ENCODE measurements at regions not wholly inside any gene's neighbourhood (a gene's known extent, or its start where the extent isn't known, plus 50 kb on each side); places are given as distances from the start of the nearest gene placed in this dataset.
"Not testable (repeated sequence)": the region's sequence is repeated elsewhere in the genome, so short reads cannot be mapped to it uniquely, and the experiment has no call there.

DNA sequence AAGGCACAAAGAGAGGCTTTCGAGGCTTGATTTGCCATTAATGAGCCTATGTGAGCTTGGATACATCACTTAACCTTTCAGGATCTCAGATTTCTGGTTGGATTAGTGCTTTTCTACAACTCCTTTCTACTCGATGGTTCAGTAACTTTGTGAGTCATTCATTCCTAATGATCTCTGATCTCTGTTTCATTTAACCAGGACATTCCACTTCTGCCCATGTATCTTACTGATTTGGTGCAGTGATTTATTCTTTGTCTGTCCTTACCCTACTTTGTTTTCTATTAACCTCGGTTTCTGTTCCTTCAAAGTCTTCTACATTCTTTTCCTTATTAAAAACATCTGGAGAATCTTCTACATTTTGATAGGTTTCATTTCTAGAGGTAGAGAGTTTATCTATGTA lies 94.6 kb upstream of the ZBTB18 start (continued):
- TF ChIP-seq, protein P1, sequence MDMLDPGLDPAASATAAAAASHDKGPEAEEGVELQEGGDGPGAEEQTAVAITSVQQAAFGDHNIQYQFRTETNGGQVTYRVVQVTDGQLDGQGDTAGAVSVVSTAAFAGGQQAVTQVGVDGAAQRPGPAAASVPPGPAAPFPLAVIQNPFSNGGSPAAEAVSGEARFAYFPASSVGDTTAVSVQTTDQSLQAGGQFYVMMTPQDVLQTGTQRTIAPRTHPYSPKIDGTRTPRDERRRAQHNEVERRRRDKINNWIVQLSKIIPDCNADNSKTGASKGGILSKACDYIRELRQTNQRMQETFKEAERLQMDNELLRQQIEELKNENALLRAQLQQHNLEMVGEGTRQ (IDR thresholded peaks at IDR 0.05; ENCODE audit: borderline replicate concordance, low read depth, low read length), result no peak
- TF ChIP-seq RCOR1 (IDR thresholded peaks at IDR 0.05; ENCODE audit: low read length) (no peak), POLR2AphosphoS5 (IDR thresholded peaks at IDR 0.05; ENCODE audit: low read depth, low read length) (peak; percentile 49; the same call in 1 of the 2 replicates), FOXJ3 (CRISPR knock-in tag; IDR thresholded peaks at IDR 0.05) (no peak), TEAD4 (IDR thresholded peaks at IDR 0.05; ENCODE audit: borderline replicate concordance, insufficient read depth) (0 out of 2 replicates have a peak, but pooled peaks have one; percentile 58), RXRA (IDR thresholded peaks at IDR 0.05; ENCODE audit: borderline replicate concordance, low read depth) (peak; percentile 16; the same call in 1 of the 2 replicates), NRF1 (IDR thresholded peaks at IDR 0.05; ENCODE audit: low read depth, low read length) (no peak), GABPA (IDR thresholded peaks at IDR 0.05; ENCODE audit: low read depth) (no peak), MXI1 (IDR thresholded peaks at IDR 0.05; ENCODE audit: low read depth, low read length) (no peak)

DNA sequence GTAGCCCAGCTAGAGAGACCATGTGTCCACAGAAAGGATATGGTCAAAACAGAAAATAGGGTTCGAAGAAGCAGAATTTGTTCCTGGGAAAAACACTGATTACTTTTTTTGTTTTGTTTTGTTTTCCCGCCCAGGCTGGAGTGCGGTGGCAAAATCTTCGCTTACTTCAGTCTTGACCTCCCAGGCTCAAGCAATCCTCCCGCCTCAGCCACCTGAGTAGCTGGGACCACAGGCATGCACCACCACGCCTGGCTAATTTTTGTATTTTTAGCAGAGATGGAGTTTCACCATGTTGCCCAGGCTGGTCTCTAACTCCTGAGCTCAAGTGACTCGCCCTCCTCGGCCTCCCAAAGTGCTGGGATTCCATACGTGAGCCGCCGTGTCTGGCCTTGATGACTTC lies 99.9 kb upstream of the ZBTB18 start:
- H3K4me2 ChIP-seq; H3K9ac ChIP-seq; H3K27me3 ChIP-seq (ENCODE audit: insufficient read depth); H3K4me3 ChIP-seq (ENCODE audit: low read depth in 2 of 2, low read length in 1 of 2); H3K27ac ChIP-seq (ENCODE audit: low read depth in 2 of 2, low read length in 1 of 2); H3K4me1 ChIP-seq (ENCODE audit: control insufficient read depth in 1 of 2, insufficient read depth in 2 of 2, low read depth in 1 of 2, low read length in 1 of 2); POLR2A ChIA-PET; DNase-seq; H3F3A ChIP-seq (replicated peaks; ENCODE audit: insufficient read depth); H3K79me2 ChIP-seq (ENCODE audit: insufficient read depth); H3K9me3 ChIP-seq; H3K36me3 ChIP-seq (replicated peaks in 1 of 2; ENCODE audit: control insufficient read depth in 1 of 2, insufficient read depth in 2 of 2, low read length in 1 of 2); H3K9me2 ChIP-seq; H2AFZ ChIP-seq (ENCODE audit: low read depth); H4K20me1 ChIP-seq (ENCODE audit: insufficient read depth): not testable (repeated sequence)
- 92% methylated on average over 11 of the region's 11 CpGs for WGBS (ENCODE audit: low lambda C conversion rate)
- CTCF ChIA-PET, result interaction anchor here (1.4 kb wide), 1 partner anchor 24 kb away, joined by 3 read pairs; no protein-coding TSS in a partner anchor

DNA sequence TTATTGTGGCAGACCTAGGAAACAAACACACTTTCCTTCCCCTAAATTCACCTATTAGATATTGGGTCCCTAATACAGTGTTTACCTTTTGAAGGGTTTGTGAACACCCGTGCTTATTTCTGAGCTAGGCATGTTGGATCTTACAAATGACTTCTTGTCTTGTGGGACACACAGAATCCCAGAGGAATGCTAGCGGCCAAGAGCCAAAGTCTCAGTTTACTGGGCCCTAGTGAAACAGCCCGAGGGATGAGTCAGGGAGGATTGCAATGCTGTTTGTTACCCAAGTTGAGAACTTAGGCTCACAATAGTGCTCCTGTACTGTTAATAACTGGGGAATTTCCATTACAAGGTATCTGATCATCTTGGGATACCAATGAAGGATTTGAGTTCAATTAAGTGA lies 100.1 kb upstream of the AKT3 start:
- Histone ChIP-seq H3K9me3 (no peaks in the 10 kb centered on the region), H3K27ac (ENCODE audit: low read depth in 2 of 2, low read length in 1 of 2) (peak overlapping the region in 1 of 2 experiments; percentile 49; a peak in 3 of 4 replicates), H3K9me2 (no peaks in the 10 kb centered on the region), H3K4me3 (ENCODE audit: low read depth in 2 of 2, low read length in 1 of 2) (no peak overlapping the region), H4K20me1 (ENCODE audit: insufficient read depth) (no peaks in the 10 kb centered on the region), H3K79me2 (ENCODE audit: insufficient read depth) (no peaks in the 10 kb centered on the region), H3K27me3 (ENCODE audit: insufficient read depth) (no peaks in the 10 kb centered on the region), H3K9ac (no peak overlapping the region), H3K4me2 (peak overlapping the region; percentile 6; the same call in 1 of the 2 replicates), H2AFZ (ENCODE audit: low read depth) (no peak overlapping the region), H3K36me3 (replicated peaks in 1 of 2; ENCODE audit: control insufficient read depth in 1 of 2, insufficient read depth in 2 of 2, low read length in 1 of 2) (no peaks in the 10 kb centered on the region), H3F3A (replicated peaks; ENCODE audit: insufficient read depth) (no peaks in the 10 kb centered on the region), H3K4me1 (ENCODE audit: control insufficient read depth in 1 of 2, insufficient read depth in 2 of 2, low read depth in 1 of 2, low read length in 1 of 2) (peaks cover 0 to 8% of the 10 kb centered on the region in 2 experiments; a peak in 3 of 4 replicates)
- 17% methylated on average over 3 of the region's 3 CpGs for WGBS (ENCODE audit: low lambda C conversion rate)
- ChIA-PET POLR2A (no interaction called here), CTCF (no interaction called here)
- no peak for DNase-seq
- TF ChIP-seq CHD2 (IDR thresholded peaks at IDR 0.05; ENCODE audit: low read length, partially characterized antibody) (no peak), RCOR1 (IDR thresholded peaks at IDR 0.05; ENCODE audit: low read length) (no peak), FOXM1 (IDR thresholded peaks at IDR 0.05; ENCODE audit: low read depth) (no peak), GATA2 (CRISPR knock-in tag; IDR thresholded peaks at IDR 0.05) (no peak), SIN3A (IDR thresholded peaks at IDR 0.05; ENCODE audit: borderline replicate concordance, low read depth, low read length) (no peak), TAF1 (IDR thresholded peaks at IDR 0.05; ENCODE audit: borderline replicate concordance, low read depth, low read length) (no peak), NFIC (IDR thresholded peaks at IDR 0.05; ENCODE audit: borderline replicate concordance) (peak; percentile 80), JUND (IDR thresholded peaks at IDR 0.05) (peak; percentile 72; the same call in 1 of the 2 replicates), FOXJ3 (CRISPR knock-in tag; IDR thresholded peaks at IDR 0.05) (no peak), RAD21 (IDR thresholded peaks at IDR 0.05; ENCODE audit: low read length) (no peak), FOSL2 (IDR thresholded peaks at IDR 0.05; ENCODE audit: borderline replicate concordance, low read depth) (peak; percentile 86), YY1 (IDR thresholded peaks at IDR 0.05; ENCODE audit: low read depth) (no peak), MEF2A (IDR thresholded peaks at IDR 0.05; ENCODE audit: borderline replicate concordance, low read depth) (no peak), RXRA (IDR thresholded peaks at IDR 0.05; ENCODE audit: borderline replicate concordance, low read depth) (peak; percentile 22; the same call in 1 of the 2 replicates)
- TF ChIP-seq, protein P1 (IDR thresholded peaks at IDR 0.05; ENCODE audit: borderline replicate concordance, low read depth, low read length), result no peak
- TF ChIP-seq, protein P2, sequence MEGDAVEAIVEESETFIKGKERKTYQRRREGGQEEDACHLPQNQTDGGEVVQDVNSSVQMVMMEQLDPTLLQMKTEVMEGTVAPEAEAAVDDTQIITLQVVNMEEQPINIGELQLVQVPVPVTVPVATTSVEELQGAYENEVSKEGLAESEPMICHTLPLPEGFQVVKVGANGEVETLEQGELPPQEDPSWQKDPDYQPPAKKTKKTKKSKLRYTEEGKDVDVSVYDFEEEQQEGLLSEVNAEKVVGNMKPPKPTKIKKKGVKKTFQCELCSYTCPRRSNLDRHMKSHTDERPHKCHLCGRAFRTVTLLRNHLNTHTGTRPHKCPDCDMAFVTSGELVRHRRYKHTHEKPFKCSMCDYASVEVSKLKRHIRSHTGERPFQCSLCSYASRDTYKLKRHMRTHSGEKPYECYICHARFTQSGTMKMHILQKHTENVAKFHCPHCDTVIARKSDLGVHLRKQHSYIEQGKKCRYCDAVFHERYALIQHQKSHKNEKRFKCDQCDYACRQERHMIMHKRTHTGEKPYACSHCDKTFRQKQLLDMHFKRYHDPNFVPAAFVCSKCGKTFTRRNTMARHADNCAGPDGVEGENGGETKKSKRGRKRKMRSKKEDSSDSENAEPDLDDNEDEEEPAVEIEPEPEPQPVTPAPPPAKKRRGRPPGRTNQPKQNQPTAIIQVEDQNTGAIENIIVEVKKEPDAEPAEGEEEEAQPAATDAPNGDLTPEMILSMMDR (IDR thresholded peaks at IDR 0.05), result no peak
